GM21447 (cell line): ENCODE measurements at regions not wholly inside any gene's neighbourhood (a gene's known extent, or its start where the extent isn't known, plus 50 kb on each side); places are given as distances from the start of the nearest gene placed in this dataset.
A peak's percentile ranks its signal among the peaks of the same experiment; 100 is the strongest.

ENCODE experiments used
- ATAC-seq: cut with Tn5 transposase; IDR thresholded peaks from one replicate; pipeline ENCODE4 v1.9.1; 2021; ENCODE audit not compliant: unreplicated experiment

GRCh38 chr13:47188802-47189201, 291.9 kb upstream of the HTR2A start:
- no peak for ATAC-seq

DNA sequence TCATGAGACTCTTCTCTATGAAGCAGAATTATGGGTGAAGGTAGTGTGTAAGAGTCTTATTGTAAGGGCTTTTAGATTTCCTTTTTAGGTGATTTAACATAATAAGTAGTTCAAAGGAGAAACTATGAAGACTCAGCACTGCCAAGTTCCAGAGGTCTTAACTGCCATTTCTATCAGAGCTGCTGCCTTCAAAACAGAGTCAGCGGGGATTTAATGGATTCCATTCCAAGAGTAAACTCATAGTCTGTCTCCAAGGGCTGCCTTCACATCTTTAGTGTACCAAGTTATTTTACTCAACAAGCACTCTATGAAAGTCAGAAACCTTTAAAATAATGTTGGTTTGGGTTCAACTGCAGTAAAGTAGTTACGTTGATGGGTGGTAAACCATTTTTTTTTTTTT, 289.6 kb upstream of the HTR2A start:
- ATAC-seq, result no peak

- no peak for ATAC-seq
Measured at GRCh38 chr13:47184321-47184720, 287.5 kb upstream of the HTR2A start.

DNA sequence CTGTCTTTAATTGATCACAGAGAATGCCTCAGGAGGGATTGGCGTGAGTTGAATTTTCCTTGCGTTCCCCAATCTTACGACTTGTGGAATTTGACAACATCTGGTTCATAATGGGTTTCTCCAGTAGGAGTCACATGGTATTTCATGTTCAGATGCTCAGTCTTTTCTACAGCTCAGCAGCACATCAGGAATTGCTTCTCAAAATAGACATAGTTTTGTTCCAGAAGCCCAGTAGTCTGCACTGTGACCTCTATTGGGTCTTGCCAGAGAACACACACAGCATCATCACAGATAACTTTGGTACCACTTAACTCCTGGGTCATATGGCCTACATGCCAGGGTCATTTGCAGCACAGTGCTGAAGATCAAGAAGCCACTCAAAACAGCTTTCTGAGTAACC, 282.5 kb upstream of the HTR2A start:
- no peak for ATAC-seq

GRCh38 chr13:47178090-47178950, 281.5 kb upstream of the HTR2A start:
- no peak for ATAC-seq

- ATAC-seq, result no peak
Measured at GRCh38 chr13:47175172-47175866, 278.5 kb upstream of the HTR2A start.

GRCh38 chr13:47170971-47171370, 274.1 kb upstream of the HTR2A start:
- no peak for ATAC-seq

- ATAC-seq, result no peak
Measured at GRCh38 chr13:47168618-47169017, 271.8 kb upstream of the HTR2A start.

DNA sequence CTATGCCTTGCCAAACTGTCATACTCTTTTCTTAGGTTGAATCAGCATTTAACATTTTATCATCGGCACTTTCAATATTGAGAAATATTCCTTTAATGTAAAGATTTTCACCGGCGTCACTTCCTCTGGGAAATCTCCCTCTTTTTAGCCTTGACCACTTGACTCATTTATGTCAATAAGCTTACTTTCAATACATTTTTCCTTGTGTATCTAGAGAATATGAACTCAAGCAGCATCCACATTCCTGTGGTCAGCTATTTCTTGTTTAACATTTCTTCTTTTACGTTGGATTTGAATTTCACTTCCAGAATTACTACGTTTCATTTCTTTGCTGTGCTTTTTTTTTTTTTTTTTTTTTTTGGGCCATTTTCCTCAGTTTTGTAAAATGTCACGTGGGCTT, 271.2 kb upstream of the HTR2A start:
- no peak for ATAC-seq

- ATAC-seq, result no peak
Measured at GRCh38 chr13:47166336-47166735, 269.5 kb upstream of the HTR2A start.

DNA sequence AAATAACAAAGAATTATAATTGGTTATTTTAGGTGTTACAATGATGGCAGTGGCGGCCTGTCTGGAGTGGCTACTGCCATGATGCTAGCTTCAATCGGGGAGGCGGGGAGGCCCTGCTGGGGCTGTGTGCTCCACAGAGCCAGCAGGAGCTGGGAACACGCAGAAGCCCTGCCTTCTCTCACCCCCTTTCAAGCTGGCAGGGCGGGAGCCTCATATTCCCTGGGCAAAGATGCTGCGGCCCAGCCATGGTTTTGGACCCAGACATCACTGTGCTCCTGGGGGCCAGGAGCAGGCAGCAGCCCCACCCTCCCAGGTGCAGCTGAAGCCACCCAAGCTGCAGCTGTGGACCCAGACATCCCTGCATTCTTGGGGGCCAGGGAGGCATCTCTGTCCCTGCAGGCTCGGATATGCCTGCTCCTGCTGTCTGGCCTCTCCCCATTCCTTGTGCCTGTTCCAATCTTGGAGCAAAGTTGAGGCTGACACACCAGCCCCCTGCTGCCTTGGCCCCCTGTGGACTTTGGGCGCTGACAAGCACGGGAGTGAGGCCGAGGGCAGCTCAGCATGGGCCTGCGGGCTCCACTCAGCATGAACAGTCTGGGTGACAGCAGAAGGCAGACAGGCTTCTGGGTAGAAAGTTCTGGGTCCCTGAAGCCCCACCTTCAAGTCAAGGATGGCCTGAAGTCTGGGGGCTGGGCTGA, 263.1 kb upstream of the HTR2A start:
- no peak for ATAC-seq

DNA sequence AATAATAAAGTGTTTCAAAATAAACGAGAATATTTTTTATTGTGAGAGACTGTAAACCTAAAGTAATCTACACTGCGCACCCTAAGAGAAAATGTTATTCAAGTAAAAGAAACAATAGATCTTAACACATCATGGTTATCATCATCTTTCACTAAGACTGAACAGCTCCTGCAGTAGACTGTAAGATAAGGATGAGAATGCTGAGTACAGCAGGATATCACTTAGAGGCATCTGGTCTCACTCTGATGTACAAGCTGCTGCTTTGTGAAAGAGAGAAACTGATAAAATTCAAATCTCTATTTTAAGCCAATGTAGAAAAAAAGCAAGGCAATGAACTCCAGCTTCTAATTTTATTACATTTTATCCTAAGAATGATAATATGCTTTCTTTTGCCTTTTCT, 261.7 kb upstream of the HTR2A start:
- ATAC-seq, result no peak

DNA sequence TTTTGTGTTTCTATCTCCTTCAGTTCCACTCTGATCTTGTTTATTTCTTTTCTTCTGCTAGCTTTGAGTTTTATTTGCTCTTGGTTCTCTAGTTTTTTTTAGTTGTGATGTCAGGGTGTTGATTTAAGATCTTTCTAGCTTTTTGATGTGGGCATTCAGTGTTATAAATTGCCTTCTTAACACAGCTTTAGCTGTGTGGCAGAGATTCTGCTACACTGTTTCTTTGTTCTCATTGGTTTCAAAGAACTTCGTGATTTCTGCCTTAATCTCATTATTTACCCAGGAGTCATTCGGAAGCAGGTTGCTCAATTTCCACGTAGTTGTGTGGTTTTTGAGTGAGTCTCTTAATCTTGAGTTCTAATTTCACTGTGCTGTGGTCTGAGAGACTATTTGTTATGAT, 251.7 kb upstream of the HTR2A start:
- no peak for ATAC-seq

GRCh38 chr13:47147812-47148119, 250.9 kb upstream of the HTR2A start:
- no peak for ATAC-seq

DNA sequence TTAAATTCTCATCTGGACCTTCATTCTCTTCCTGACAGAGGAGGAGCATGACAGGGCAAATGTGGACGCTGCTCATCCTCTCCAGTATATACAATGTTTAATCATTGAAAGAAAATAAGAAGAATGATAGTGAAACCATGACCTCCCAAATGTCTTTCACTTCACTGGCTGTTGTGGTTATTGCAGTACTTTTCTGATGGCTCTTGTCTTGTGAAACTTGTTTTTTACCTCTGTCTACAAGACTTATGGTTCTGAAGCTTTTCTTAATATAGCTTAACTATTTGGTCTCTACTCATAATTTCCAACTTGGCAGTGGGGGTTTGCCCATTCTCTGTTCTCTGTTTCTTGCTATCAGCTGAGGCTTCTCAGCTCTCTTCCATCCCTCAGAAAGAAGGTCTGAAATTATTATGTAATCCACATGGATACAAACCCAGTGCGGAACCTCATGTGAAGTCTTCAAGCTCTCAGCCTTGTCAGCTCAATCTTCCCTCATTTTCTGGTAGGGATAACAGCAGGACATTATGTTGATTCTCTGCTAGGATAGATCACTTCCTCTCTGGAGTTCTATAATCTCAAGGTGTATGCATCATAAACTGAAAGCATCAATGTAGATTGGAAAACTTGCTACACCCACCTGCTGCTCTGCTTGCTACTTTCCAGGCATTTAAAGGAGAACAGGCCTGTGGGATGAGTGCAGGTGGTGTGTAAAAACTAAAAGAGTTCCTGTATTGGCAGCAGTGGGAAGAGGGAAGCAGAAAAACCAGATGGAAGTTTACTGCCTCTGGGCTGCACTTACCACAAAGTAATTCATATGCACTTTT, 250.3 kb upstream of the HTR2A start:
- peak; percentile 96 for ATAC-seq

DNA sequence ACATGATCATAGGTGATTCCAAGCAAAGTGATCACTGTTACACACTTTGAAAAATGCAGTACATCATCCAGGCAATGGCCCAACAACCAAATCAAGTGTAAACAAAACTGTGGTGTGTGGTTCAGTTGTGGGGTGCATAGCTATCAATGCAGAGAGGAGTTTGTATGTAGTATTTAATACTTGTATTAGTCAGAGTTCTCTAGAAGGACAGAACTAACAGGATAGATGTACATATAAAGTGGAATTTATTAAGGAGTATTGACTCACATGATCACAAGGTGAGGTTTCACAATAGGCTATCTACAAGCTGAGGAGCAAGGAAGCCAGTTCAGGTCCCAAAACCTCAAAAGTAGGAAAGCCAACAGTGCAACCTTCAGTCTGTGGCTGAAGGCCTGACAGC, 249.3 kb upstream of the HTR2A start:
- ATAC-seq, result no peak

DNA sequence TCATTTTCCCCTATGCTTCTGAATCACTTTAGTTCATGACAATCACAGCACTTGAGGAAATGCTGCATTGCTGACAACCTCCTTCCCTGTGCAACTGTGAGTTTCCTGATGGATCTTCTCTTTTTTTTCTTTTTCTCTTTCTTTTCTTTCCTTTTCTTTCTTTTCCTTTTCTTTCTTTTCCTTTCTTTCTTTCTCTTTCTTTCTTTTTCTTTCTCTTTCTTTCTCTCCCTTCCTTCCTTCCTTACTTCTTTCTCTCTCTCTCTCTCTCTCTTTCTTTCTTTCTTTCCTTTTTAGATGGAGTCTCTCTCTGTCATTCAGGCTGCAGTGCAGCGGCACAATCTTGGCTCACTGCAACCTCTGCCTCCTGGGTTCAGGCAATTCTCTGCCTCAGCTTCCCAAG, 247.9 kb upstream of the HTR2A start:
- no peak for ATAC-seq

DNA sequence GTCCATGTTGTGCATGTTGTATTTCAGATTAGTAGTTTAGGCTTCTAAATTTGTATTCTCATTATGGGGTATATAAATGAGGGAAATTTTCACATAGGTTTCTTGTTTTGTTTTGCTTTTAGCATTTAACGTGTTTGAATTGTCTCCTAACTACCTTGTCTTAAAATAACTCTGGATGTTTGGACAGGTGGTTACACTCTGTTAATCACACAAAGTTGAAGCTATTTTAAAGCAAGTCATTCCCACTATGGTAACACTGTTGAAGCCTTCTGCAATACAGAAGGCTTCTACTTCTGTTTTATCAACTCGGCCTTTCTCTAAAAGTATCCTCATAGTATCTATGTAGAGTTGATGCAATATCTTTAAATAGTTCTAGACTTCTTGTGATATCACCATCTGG, 245.3 kb upstream of the HTR2A start:
- ATAC-seq, result no peak

DNA sequence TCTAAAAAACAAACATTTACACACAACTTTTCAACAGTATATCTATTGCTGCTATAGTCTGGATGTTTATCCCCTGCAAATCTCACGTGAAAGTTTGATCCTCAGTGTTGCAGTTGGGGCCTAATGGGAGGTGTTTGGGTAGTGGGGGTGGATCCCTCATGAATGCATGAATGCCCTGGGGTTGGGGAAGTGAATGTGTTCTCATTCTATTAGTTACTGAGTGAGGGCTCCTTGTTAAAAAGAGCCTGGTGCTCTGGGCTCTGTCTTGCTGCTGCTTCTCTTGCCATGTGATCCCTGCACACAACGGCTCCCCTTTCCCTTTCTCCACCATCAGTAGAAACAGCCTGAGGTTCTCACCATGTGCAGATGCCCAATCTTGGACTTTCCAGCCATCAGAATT, 242.7 kb upstream of the HTR2A start:
- ATAC-seq, result no peak

GRCh38 chr13:47136504-47136941, 239.7 kb upstream of the HTR2A start:
- ATAC-seq, result no peak

GRCh38 chr13:47135800-47136503, 239.1 kb upstream of the HTR2A start:
- ATAC-seq, result no peak
